Neural cell (in vitro differentiated cells): ENCODE measurements at regions not wholly inside any gene's neighbourhood (a gene's known extent, or its start where the extent isn't known, plus 50 kb on each side); places are given as distances from the start of the nearest gene placed in this dataset.

Experiments
- H2AFZ ChIP-seq: fragments of 200-600, 300-800 bp; sonication (generic), shearing (Covaris generic); 2 replicates; pipeline ENCODE4 v1.6.0; 2014; ENCODE audit warnings: low read depth, mild to moderate bottlenecking, antibody characterized with exemption, low read length, moderate library complexity
- H3F3A ChIP-seq: fragments of 200-600 bp; shearing (Covaris generic); 2 replicates; pipeline ENCODE4 v1.6.1; 2016; ENCODE audit warnings: mild to moderate bottlenecking, moderate library complexity, mixed read lengths, antibody characterized with exemption, low read length; ENCODE audit not compliant: insufficient read depth, poor library complexity, severe bottlenecking
- H3K27ac ChIP-seq: fragments of 200-600, 300-800 bp; sonication (generic), shearing (Covaris generic); 2 replicates; pipeline ENCODE4 v1.5.1; 2014; ENCODE audit warnings: mild to moderate bottlenecking, low read length, moderate library complexity
- H3K27me3 ChIP-seq: fragments of 300-800, 200-600 bp; sonication (generic), shearing (Covaris generic); 2 replicates; pipeline ENCODE4 v1.6.0; 2014; ENCODE audit warnings: mild to moderate bottlenecking, low read depth, low read length, moderate library complexity; ENCODE audit not compliant: insufficient read depth
- H3K36me3 ChIP-seq: fragments of 300-800, 200-600 bp; sonication (generic), shearing (Covaris generic); 2 replicates; pipeline ENCODE4 v1.5.1; 2014; ENCODE audit warnings: mild to moderate bottlenecking, antibody characterized with exemption, low read length, moderate library complexity; ENCODE audit not compliant: insufficient read depth
- H3K4me2 ChIP-seq: fragments of 300-800, 200-600 bp; sonication (generic), shearing (Covaris generic); 2 replicates; pipeline ENCODE4 v1.6.0; 2014; ENCODE audit warnings: mild to moderate bottlenecking, low read length
- H3K4me3 ChIP-seq: fragments of 300-800, 200-600 bp; sonication (generic), shearing (Covaris generic); 2 replicates; pipeline ENCODE4 v1.5.1; 2014; ENCODE audit warnings: mild to moderate bottlenecking, low read length, moderate library complexity
- H3K79me2 ChIP-seq: fragments of 200-600 bp; shearing (Covaris generic); replicated peaks from 2 replicates; pipeline ENCODE4 v1.6.0; 2014; ENCODE audit warnings: mild to moderate bottlenecking, low read length, moderate library complexity; ENCODE audit not compliant: insufficient read depth
- H3K9ac ChIP-seq: fragments of 300-800, 200-600 bp; sonication (generic), shearing (Covaris generic); 2 replicates; pipeline ENCODE4 v1.6.1; 2016; ENCODE audit warnings: mild to moderate bottlenecking, low read length, mixed read lengths
- H3K9me2 ChIP-seq: fragments of 200-600 bp; shearing (Covaris generic); 2 replicates; pipeline ENCODE4 v1.6.1; 2016; ENCODE audit warnings: mild to moderate bottlenecking, low read length, mixed read lengths; ENCODE audit not compliant: insufficient read depth
- H3K9me3 ChIP-seq: fragments of 200-600, 300-800 bp; sonication (generic), shearing (Covaris generic); 2 replicates; pipeline ENCODE4 v1.6.1; 2016; ENCODE audit warnings: mild to moderate bottlenecking, mixed run types, low read length, moderate library complexity, mixed read lengths
- H4K20me1 ChIP-seq: fragments of 200-600 bp; shearing (Covaris generic); 2 replicates; pipeline ENCODE4 v1.6.1; 2016; ENCODE audit warnings: mild to moderate bottlenecking, mixed run types; ENCODE audit not compliant: insufficient read depth
- CTCF ChIP-seq: fragments of 450-650 bp; IDR thresholded peaks from 2 replicates; pipeline ENCODE4 v1.5.1; 2014; ENCODE audit warnings: antibody characterized with exemption, mild to moderate bottlenecking, moderate library complexity; ENCODE audit not compliant: poor library complexity, severe bottlenecking
- EP300 ChIP-seq: fragments of 450-650 bp; conservative IDR thresholded peaks from 2 replicates; pipeline ENCODE4 v1.6.1; 2014; ENCODE audit warnings: antibody characterized with exemption, mild to moderate bottlenecking, moderate library complexity; ENCODE audit not compliant: poor library complexity, severe bottlenecking
- EZH2 ChIP-seq: fragments of 200-600, 300-800 bp; shearing (Covaris generic), sonication (generic); IDR thresholded peaks from 2 replicates; pipeline ENCODE4 v1.6.1; 2014; ENCODE audit warnings: antibody characterized with exemption, low read length, borderline replicate concordance, mild to moderate bottlenecking; ENCODE audit not compliant: insufficient read depth, poor library complexity, severe bottlenecking
- MXI1 ChIP-seq: fragments of 450-650 bp; conservative IDR thresholded peaks from 2 replicates; pipeline ENCODE4 v1.6.1; 2014; ENCODE audit warnings: antibody characterized with exemption, mild to moderate bottlenecking; ENCODE audit not compliant: poor library complexity, severe bottlenecking
- POLR2AphosphoS5 ChIP-seq: IDR thresholded peaks from 2 replicates; pipeline ENCODE4 v1.6.1; 2012
- RAD21 ChIP-seq: fragments of 450-650 bp; conservative IDR thresholded peaks from 2 replicates; pipeline ENCODE4 v1.6.1; 2014; ENCODE audit warnings: antibody characterized with exemption, mild to moderate bottlenecking, moderate library complexity
- REST ChIP-seq: IDR thresholded peaks from 2 replicates; pipeline ENCODE4 v1.6.1; 2012; ENCODE audit warnings: borderline replicate concordance
- SMC3 ChIP-seq: fragments of 450-650 bp; conservative IDR thresholded peaks from 2 replicates; pipeline ENCODE4 v1.6.1; 2014; ENCODE audit warnings: antibody characterized with exemption, mild to moderate bottlenecking, moderate library complexity; ENCODE audit not compliant: poor library complexity
- TAF1 ChIP-seq: IDR thresholded peaks from 2 replicates; pipeline ENCODE4 v1.6.1; 2012; ENCODE audit warnings: low read depth

DNA sequence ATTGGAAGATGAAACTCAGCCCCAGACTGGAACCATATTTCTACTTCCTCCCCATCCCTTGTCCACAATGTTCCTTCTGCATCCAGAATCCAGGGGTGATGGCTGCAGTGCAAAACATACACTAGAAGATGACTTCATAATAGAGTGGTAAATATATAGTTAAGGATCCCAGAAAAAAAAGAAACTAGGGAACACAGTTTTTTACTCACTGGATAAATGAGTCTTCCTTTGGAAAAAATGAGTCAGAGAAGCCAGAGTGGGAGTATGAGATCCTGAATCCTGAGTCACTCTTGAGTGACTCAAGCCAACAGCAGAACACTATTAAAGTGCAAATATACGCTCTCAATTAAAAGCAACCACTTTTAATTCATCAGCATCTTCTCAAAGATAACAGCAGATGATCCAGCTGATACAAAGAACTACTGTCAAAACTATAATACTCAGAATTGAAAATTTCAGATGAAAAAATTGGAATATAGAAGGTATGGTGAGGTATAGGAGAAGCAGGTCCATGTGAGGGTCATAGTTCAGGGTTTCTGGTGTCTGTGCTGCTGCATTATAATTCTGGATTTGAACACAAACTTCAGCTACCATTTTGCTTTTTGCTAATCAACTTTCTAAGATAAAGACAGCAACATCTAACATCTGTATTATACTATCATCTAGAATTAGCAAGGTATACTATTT, 987.2 kb upstream of the CDH2 start:
- no peaks in the 10 kb centered on the region for H3K79me2 ChIP-seq
- H3K27ac ChIP-seq = no peak overlapping the region
- no peak overlapping the region for H2AFZ ChIP-seq
- no peak overlapping the region for H3K4me2 ChIP-seq
- H3F3A ChIP-seq = no peaks in the 10 kb centered on the region
- no peaks in the 10 kb centered on the region for H3K36me3 ChIP-seq
- H3K9me2 ChIP-seq = no peaks in the 10 kb centered on the region
- TF ChIP-seq MXI1 = no peak
- no peak for TF ChIP-seq SMC3
- no peak for TF ChIP-seq REST
- TF ChIP-seq RAD21 = no peak
- TF ChIP-seq POLR2AphosphoS5 = no peak
- TF ChIP-seq CTCF = no peak
- no peak for TF ChIP-seq TAF1
- TF ChIP-seq EZH2 = no peak
- TF ChIP-seq EP300 = no peak
- no peaks in the 10 kb centered on the region for H3K27me3 ChIP-seq
- no peaks in the 10 kb centered on the region for H3K9me3 ChIP-seq
- H3K4me3 ChIP-seq = no peak overlapping the region
- H3K9ac ChIP-seq = no peak overlapping the region
- H4K20me1 ChIP-seq = no peaks in the 10 kb centered on the region

DNA sequence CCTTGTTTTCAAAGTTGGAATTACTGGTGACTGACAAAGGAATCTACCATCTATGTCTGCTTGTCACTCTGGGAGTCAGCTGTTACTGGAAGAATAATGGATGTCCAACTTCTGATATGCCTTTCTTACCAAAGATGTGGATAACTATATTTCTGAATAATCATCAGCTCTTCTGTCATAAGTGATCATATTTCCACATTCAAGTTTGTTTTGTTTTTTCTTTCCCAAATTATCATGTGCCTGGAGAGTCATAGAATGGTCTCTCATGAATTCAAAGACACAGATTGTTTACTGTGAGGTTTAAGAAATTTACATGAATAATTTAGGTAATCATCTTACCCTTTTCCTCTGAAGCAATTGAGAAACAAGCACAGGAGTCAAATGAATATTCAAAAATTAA, 986.7 kb upstream of the CDH2 start:
- H4K20me1 ChIP-seq = no peaks in the 10 kb centered on the region
- no peaks in the 10 kb centered on the region for H3K79me2 ChIP-seq
- H3K9ac ChIP-seq = no peak overlapping the region
- H2AFZ ChIP-seq = no peak overlapping the region
- H3K27me3 ChIP-seq = no peaks in the 10 kb centered on the region
- no peak overlapping the region for H3K4me2 ChIP-seq
- no peaks in the 10 kb centered on the region for H3K36me3 ChIP-seq
- no peaks in the 10 kb centered on the region for H3F3A ChIP-seq
- H3K9me2 ChIP-seq = no peaks in the 10 kb centered on the region
- H3K27ac ChIP-seq = no peak overlapping the region
- no peaks in the 10 kb centered on the region for H3K9me3 ChIP-seq
- TF ChIP-seq TAF1 (no peak), SMC3 (no peak), MXI1 (no peak), RAD21 (no peak), EP300 (no peak), POLR2AphosphoS5 (no peak), CTCF (no peak), REST (no peak), EZH2 (no peak)
- no peak overlapping the region for H3K4me3 ChIP-seq
